ENCODE measurements at regions not wholly inside any gene's neighbourhood (a gene's known extent, or its start where the extent isn't known, plus 50 kb on each side); places are given as distances from the start of the nearest gene placed in this dataset.

DNA sequence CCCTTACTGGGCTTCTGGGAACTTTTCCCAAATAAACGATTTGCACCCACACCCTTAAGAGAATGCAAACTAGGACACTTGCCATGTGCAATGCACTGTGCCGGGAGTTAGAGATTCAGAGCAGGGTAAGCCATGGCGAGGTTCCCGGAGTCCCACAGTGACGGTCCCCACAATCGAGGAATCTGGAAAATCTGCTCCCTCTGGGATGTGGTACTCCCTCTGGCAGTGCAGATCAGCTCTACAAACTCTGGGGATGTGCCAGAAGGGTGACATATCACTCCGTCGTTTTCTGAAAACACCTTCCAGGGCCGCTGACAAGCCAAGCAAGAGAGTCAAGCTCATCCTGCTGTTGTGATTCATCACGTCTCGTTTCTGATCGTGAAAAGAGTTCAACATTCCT, 537.5 kb downstream of the BCOR start:
- DNase-seq (ENCODE audit: low read depth) = no peak

DNA sequence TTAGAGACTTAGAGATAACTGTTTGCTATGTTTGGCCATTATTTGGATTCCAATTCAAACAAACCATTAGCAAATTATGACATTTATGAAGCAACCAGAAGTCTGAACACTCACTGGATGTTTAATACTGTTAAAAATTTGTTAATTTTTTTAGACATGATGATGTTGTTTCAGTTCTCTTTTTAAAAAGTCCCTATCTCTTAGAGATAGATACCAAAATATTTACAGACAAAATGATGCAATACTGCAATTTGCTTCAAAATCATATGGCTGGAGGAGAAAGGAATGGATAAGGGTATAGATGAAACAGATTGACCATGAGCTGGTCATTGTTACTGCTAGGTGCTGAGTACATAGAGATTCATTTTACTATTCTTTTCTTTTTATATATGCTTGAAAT, 534.6 kb downstream of the BCOR start:
- DNase-seq (ENCODE audit: low read depth) = no peak

GRCh38 chrX:39564751-39565150, 533.0 kb downstream of the BCOR start:
- no peak for DNase-seq (ENCODE audit: low read depth)

DNA sequence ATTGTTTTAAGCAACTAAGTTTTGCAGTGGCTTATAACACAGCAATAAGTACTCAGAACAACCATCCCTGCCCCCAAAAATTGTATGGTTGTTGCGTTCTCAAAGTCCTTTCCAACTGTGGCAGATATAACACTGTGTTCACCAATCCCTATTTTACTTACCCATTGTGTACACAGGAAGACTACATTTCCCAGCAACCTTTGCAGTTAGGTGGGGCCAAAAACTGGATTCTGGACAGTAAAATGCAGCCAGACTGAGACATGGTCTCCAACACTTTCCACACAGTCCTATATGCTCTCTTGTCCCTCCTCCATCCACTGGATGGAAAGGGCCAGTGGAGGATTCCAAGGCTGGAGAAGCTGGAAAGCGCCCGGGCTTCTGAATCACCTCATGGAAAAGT, 523.6 kb downstream of the BCOR start:
- no peak for DNase-seq (ENCODE audit: low read depth)

DNA sequence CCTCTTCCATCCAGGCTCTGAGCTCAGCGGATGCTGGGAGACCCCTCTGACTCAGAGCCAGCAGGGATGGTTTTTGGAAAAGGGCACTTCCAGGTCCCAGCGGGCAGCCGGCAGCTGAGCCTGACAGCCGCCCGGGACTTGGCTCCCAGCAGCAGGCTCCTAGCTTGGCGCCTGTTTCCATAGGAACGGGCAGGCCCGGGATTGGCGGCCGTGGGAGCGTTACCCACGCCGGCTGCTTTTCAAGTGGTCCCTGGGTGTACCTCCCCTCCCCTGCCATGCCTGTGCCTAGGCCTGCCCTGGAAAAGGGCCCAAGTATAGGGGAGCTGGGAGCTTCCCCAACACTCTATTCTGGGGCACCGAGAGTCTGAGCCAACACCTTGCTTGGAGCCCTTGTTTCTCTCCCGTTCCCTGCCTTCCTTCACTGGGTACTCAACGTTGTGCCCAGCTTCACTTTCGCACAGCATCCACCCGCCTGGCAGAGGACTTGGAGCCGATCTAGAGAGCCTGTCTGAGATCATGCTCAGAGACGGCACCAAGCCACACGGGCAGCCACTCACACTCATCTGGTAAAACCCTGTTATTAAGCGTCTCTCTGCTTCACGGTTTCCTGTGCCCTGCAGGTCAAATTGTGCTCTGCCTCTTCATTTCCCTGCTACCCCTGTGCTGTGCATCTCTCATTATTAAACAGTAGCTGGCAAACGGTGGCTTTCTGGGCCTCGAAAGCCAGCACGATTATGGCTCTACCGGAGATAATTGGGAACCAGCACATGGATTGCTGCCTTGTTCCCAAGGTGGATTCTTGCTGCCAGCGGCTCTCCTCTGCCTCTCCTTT, 521.5 kb downstream of the BCOR start:
- DNase-seq (ENCODE audit: low read depth) = no peak

GRCh38 chrX:39577206-39577984, 520.4 kb downstream of the BCOR start:
- DNase-seq (ENCODE audit: low read depth) = no peak

GRCh38 chrX:39577985-39578869, 519.5 kb downstream of the BCOR start:
- DNase-seq (ENCODE audit: low read depth) = no peak

GRCh38 chrX:39580043-39580442, 517.7 kb downstream of the BCOR start:
- no peak for DNase-seq (ENCODE audit: low read depth)

DNA sequence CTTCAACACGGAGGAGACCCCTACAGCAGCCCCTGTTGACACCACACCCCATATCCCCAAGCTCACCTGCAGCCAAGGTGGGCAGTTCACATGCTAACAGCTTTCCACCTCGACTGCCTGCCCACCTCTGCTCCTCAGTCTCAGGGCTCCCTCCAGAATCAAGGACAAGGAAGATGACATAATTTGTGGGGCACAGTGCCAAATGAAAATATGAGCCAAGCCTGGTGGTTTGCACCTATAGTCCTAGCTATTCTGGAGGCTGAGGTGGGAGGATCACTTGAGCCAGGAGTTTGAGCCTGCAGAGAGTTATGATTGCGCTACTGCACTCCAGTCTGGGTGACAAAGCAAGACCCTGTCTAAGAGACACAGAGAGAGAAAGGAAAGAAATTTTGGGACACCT, 516.3 kb downstream of the BCOR start:
- DNase-seq (ENCODE audit: low read depth) = no peak

GRCh38 chrX:39582091-39582490, 515.7 kb downstream of the BCOR start:
- no peak for DNase-seq (ENCODE audit: low read depth)

DNA sequence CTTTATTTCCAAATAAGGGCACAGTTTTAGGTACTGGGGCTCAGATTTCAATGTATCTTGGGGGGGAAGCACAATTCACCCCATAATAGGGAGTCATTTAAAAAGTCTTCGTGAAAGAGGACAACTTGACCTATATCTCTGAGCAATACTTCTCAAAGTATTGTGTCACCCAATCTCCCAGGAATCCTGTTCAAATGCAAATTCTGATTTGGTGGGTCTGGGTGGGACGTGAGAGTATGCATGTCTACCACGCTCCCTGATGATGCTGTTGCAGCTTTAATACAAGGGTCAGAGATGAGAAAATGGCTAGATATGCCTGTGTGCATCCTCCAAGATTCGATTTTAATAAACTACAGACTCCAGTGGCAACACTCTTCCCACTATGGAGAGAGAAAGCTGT, 514.8 kb downstream of the BCOR start:
- DNase-seq (ENCODE audit: low read depth) = no peak

GRCh38 chrX:39585808-39586207, 511.9 kb downstream of the BCOR start:
- DNase-seq (ENCODE audit: low read depth) = no peak

DNA sequence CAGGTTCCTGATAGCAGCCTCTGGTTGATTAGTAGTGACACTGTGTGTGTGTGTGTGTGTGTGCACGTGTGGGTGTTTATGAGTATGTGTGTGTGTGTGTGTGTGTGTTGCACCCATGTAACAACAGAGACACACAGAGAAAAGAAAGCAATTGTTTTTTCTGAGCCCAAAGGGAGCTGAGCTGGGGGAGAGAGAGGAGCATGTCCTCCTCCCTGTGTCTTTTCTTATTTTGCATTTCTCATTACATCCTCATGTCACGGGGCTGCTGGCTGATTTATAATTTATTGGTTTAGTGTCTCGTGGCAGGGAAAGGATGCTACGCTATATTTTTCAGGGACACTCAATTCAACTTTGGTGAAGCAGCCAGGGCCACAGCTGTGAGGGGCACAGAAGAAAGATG, 511.4 kb downstream of the BCOR start:
- DNase-seq (ENCODE audit: low read depth) = no peak

DNA sequence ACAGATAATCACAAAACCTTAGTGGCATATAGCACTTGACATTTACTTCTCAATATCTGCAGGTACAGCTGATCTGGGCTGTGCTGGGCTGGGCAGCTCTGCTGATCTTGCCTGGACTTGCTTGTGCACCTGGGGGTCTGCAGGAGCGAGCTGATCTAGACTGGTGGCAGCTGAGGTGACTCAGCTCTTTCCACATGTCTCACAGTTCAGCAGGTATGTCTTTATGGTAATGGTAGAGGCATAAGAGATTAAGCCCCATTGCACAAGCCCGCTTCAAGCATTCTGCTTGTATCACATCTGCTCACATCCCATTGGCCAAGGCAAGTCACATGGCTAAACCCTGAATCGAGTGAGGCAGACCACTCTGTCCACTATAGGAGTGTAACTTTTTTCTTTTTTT, 506.7 kb downstream of the BCOR start:
- no peak for DNase-seq (ENCODE audit: low read depth)

DNA sequence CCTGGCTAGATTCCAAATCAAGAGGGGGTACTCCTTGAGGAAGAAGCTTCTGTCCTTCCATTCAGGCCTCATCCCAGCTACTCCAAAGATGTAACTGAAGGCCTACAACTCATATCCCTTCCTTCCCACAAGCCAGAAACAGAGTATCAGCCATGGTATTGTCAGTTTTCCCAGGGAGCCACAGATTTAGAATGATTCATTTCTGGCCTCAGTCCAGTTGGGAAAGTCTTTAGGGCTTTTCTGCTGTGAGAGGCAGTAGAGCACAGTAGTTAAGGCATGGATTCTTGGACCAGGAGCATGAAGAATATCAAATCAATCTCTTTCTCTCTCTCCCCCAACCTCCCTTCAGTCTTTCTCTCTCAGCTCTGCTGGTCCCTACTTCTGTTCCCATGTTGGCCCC, 505.0 kb downstream of the BCOR start:
- no peak for DNase-seq (ENCODE audit: low read depth)

GRCh38 chrX:39595977-39596376, 501.8 kb downstream of the BCOR start:
- DNase-seq (ENCODE audit: low read depth) = no peak

- DNase-seq (ENCODE audit: low read depth) = no peak
Observed at GRCh38 chrX:39596437-39596836, 501.3 kb downstream of the BCOR start.

- no peak for DNase-seq (ENCODE audit: low read depth)
Observed at GRCh38 chrX:39599339-39599738, 498.4 kb downstream of the BCOR start.

- no peak for DNase-seq (ENCODE audit: low read depth)
Observed at GRCh38 chrX:39600222-39600621, 497.5 kb downstream of the BCOR start.

DNA sequence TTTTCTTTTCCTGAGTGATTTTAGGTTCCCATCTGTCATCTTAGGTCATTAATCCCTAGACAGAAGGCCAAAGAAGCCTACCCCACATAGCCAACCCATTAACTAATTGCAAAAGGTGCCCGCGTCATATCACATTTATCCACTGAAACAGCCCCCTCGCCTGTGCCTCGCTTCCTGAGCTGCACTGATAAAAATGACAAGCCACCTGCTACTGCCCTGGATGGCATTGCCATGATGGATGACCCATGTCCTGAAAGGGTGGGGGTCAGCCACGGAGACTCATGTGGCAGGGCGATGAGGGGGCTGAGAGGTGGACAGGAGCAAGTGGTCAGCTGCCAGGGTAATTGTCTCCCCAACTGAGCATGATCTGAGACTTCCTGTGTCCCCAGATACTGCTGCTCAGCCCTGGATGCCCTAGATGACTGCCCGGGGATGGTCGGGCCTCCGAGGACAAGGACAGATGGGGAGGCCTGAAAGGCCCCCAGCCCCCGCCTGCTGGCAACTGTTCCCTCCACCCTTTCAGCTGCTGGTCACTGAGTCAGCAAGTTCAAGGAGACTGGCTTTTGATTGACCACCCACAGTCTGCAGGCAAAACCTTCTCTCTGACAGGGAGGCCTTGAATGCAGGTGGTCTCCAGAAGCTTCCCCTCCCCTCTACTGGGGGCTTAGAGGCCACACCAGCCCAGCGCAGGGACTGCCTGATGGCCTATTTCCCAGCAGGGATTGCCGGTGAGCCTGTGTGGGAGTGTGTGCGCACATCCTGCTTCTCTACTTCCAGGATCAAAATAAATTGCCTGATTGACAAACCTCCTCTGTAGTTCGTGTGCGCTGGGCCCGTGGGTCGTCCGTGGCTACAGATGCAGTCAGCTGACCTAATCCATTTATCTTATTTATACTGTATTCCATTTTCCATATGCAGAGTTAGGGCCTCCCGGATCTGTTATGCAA, 496.3 kb downstream of the BCOR start:
- no peak for DNase-seq (ENCODE audit: low read depth)

DNA sequence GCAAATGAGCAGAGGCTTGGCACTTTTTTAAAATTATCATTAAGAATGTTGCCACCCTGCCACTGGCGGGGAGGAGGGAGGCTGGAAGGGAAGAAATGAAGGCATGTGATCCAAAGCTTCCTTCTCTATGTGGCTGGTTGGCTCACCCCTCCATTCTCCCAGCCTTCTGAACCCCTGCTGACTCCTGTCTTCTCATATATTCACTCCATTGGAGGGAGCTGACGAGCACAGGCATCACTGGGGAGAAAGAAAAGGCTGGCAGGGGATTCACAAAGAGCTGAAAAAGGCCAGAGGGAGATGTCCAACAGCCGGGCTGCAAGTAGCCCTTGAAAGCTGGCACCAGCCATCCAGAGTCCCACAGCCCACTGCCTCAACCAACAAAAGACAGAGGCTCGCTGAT, 495.6 kb downstream of the BCOR start:
- no peak for DNase-seq (ENCODE audit: low read depth)
